NB4 (cell line): ENCODE measurements at regions not wholly inside any gene's neighbourhood (a gene's known extent, or its start where the extent isn't known, plus 50 kb on each side); places are given as distances from the start of the nearest gene placed in this dataset.

Experiments used
- CTCF ChIP-seq: IDR thresholded peaks from one replicate; pipeline ENCODE4 v1.5.1; 2012; ENCODE audit warnings: low read depth, low read length
- MAX ChIP-seq: IDR thresholded peaks from 2 replicates; pipeline ENCODE4 v1.6.1; 2011; ENCODE audit warnings: low read depth, low read length
- POLR2A ChIP-seq: IDR thresholded peaks from 2 replicates; pipeline ENCODE4 v1.6.1; 2011; ENCODE audit warnings: mild to moderate bottlenecking; ENCODE audit not compliant: insufficient read length; ENCODE audit errors: extremely low read depth

- TF ChIP-seq CTCF, result no peak
- no peak for TF ChIP-seq POLR2A
- no peak for TF ChIP-seq MAX
Observed at GRCh38 chr1:198955085-198955484, 316.2 kb downstream of the PTPRC start.
